WTC11 (cell line): ENCODE measurements at regions not wholly inside any gene's neighbourhood (a gene's known extent, or its start where the extent isn't known, plus 50 kb on each side); places are given as distances from the start of the nearest gene placed in this dataset.

ENCODE experiments used
- ATAC-seq: fragments of 200-7000 bp; cut with Tn5 transposase; 2 replicates; pipeline ENCODE4 v1.10.0; 2021; ENCODE audit warnings: mild to moderate bottlenecking, moderate library complexity
- CTCF ChIA-PET: fragments of 300-600 bp; sonication (Branson Sonifier 250); formaldehyde crosslinking; loops from one replicate; lab custom pipeline; 2021; ENCODE audit warnings: antibody characterized with exemption; lab: Charles Lee
- POLR2A ChIA-PET: fragments of 350-600 bp; sonication (Branson Sonifier 250); formaldehyde crosslinking; loops from one replicate; lab custom pipeline; 2021; ENCODE audit warnings: antibody characterized with exemption; lab: Charles Lee
- DNase-seq: peaks from one replicate; pipeline ENCODE4 v3.0.0; 2021; ENCODE audit warnings: low spot score
- H3K27ac Mint-ChIP-seq: 2 replicates; pipeline ENCODE4 v1.8.0; 2021; ENCODE audit warnings: mixed read lengths
- H3K27me3 Mint-ChIP-seq: 2 replicates; pipeline ENCODE4 v1.8.0; 2021; ENCODE audit warnings: low read depth, mild to moderate bottlenecking, moderate library complexity, mixed read lengths
- H3K36me3 Mint-ChIP-seq: 2 replicates; pipeline ENCODE4 v1.8.0; 2021; ENCODE audit warnings: mixed read lengths
- H3K4me1 Mint-ChIP-seq: 2 replicates; pipeline ENCODE4 v1.8.0; 2022; ENCODE audit warnings: mixed read lengths
- H3K4me3 Mint-ChIP-seq: 2 replicates; pipeline ENCODE4 v1.8.0; 2021; ENCODE audit warnings: mild to moderate bottlenecking, moderate library complexity, mixed read lengths
- H3K9me3 Mint-ChIP-seq: 2 replicates; pipeline ENCODE4 v1.8.0; 2021; ENCODE audit warnings: mixed read lengths
- ARID4B ChIP-seq: sonication (generic); formaldehyde crosslinking; IDR thresholded peaks from 2 replicates; pipeline ENCODE4 v1.8.0; 2023; ENCODE audit warnings: missing genetic modification reagents, mild to moderate bottlenecking, borderline replicate concordance
- ATF3 ChIP-seq: sonication (generic); formaldehyde crosslinking; conservative IDR thresholded peaks from 2 replicates; pipeline ENCODE4 v1.8.1; 2022; ENCODE audit warnings: mild to moderate bottlenecking, missing genetic modification reagents
- CREB1 ChIP-seq: sonication (generic); formaldehyde crosslinking; IDR thresholded peaks from 2 replicates; pipeline ENCODE4 v1.8.0; 2023; ENCODE audit warnings: mild to moderate bottlenecking, missing genetic modification reagents
- CREM ChIP-seq: sonication (generic); formaldehyde crosslinking; IDR thresholded peaks from 2 replicates; pipeline ENCODE4 v1.8.1; 2022; ENCODE audit warnings: mild to moderate bottlenecking, missing genetic modification reagents, moderate library complexity
- GABPB1 ChIP-seq: sonication (generic); formaldehyde crosslinking; IDR thresholded peaks from 2 replicates; pipeline ENCODE4 v1.8.1; 2023; ENCODE audit warnings: mild to moderate bottlenecking, missing genetic modification reagents
- IRF2 ChIP-seq: sonication (generic); formaldehyde crosslinking; IDR thresholded peaks from 2 replicates; pipeline ENCODE4 v1.8.0; 2022; ENCODE audit warnings: low read depth, missing genetic modification reagents, borderline replicate concordance
- NFATC4 ChIP-seq: fragments of 250-450 bp; sonication (Bioruptor Pico); IDR thresholded peaks from 2 replicates; pipeline ENCODE4 v1.9.0; 2021; ENCODE audit warnings: mild to moderate bottlenecking
- NFE2L1 ChIP-seq: sonication (generic); formaldehyde crosslinking; IDR thresholded peaks from 2 replicates; pipeline ENCODE4 v1.8.1; 2023; ENCODE audit warnings: missing genetic modification reagents
- NFYB ChIP-seq: sonication (generic); formaldehyde crosslinking; conservative IDR thresholded peaks from 2 replicates; pipeline ENCODE4 v1.8.0; 2022; ENCODE audit warnings: low read depth, missing genetic modification reagents
- NR2C2 ChIP-seq: sonication (generic); formaldehyde crosslinking; IDR thresholded peaks from 2 replicates; pipeline ENCODE4 v1.8.0; 2022; ENCODE audit warnings: mild to moderate bottlenecking, missing genetic modification reagents
- NR3C1 ChIP-seq: sonication (generic); formaldehyde crosslinking; conservative IDR thresholded peaks from 2 replicates; pipeline ENCODE4 v1.8.1; 2023; ENCODE audit warnings: low read depth, mild to moderate bottlenecking, missing genetic modification reagents
- SOX15 ChIP-seq: fragments of 250-450 bp; sonication (Bioruptor Pico); IDR thresholded peaks from 2 replicates; pipeline ENCODE4 v1.9.0; 2021; ENCODE audit warnings: mild to moderate bottlenecking
- TCF7 ChIP-seq: sonication (generic); formaldehyde crosslinking; IDR thresholded peaks from 2 replicates; pipeline ENCODE4 v1.8.0; 2022; ENCODE audit warnings: mild to moderate bottlenecking, low read depth, missing genetic modification reagents, moderate library complexity
- TEAD1 ChIP-seq: sonication (generic); formaldehyde crosslinking; IDR thresholded peaks from 2 replicates; pipeline ENCODE4 v1.8.0; 2022; ENCODE audit warnings: mild to moderate bottlenecking, missing genetic modification reagents
- TEAD4 ChIP-seq: sonication (generic); formaldehyde crosslinking; IDR thresholded peaks from 2 replicates; pipeline ENCODE4 v1.8.0; 2022; ENCODE audit warnings: mild to moderate bottlenecking, missing genetic modification reagents
- ZNF317 ChIP-seq: sonication (generic); formaldehyde crosslinking; IDR thresholded peaks from 2 replicates; pipeline ENCODE4 v1.8.1; 2023; ENCODE audit warnings: low read depth, mild to moderate bottlenecking, moderate library complexity, missing genetic modification reagents, borderline replicate concordance
- ZNF396 ChIP-seq: fragments of 250-450 bp; sonication (Bioruptor Pico); IDR thresholded peaks from 2 replicates; pipeline ENCODE4 v1.8.0; 2021; ENCODE audit warnings: mild to moderate bottlenecking, moderate library complexity, borderline replicate concordance
- ZNF423 ChIP-seq: fragments of 250-450 bp; sonication (Bioruptor Pico); IDR thresholded peaks from 2 replicates; pipeline ENCODE4 v2.1.2; 2022; ENCODE audit warnings: mild to moderate bottlenecking, moderate library complexity
- ZNF532 ChIP-seq: fragments of 250-450 bp; sonication (Bioruptor Pico); IDR thresholded peaks from 2 replicates; pipeline ENCODE4 v1.9.0; 2021; ENCODE audit warnings: mild to moderate bottlenecking, borderline replicate concordance
- ZNF671 ChIP-seq: fragments of 250-450 bp; sonication (Bioruptor Pico); IDR thresholded peaks from 2 replicates; pipeline ENCODE4 v1.8.0; 2021; ENCODE audit warnings: mild to moderate bottlenecking
- TF ChIP-seq, protein P1 (sequence below): sonication (generic); formaldehyde crosslinking; IDR thresholded peaks from 2 replicates; pipeline ENCODE4 v1.8.1; 2022; ENCODE audit warnings: mild to moderate bottlenecking, missing genetic modification reagents, moderate library complexity, borderline replicate concordance
- TF ChIP-seq, protein P2 (sequence below): sonication (generic); formaldehyde crosslinking; IDR thresholded peaks from 2 replicates; pipeline ENCODE4 v1.8.0; 2023; ENCODE audit warnings: missing genetic modification reagents
- TF ChIP-seq, protein P3 (sequence below): sonication (generic); formaldehyde crosslinking; IDR thresholded peaks from 2 replicates; pipeline ENCODE4 v1.8.0; 2022; ENCODE audit warnings: mild to moderate bottlenecking, missing genetic modification reagents

DNA sequence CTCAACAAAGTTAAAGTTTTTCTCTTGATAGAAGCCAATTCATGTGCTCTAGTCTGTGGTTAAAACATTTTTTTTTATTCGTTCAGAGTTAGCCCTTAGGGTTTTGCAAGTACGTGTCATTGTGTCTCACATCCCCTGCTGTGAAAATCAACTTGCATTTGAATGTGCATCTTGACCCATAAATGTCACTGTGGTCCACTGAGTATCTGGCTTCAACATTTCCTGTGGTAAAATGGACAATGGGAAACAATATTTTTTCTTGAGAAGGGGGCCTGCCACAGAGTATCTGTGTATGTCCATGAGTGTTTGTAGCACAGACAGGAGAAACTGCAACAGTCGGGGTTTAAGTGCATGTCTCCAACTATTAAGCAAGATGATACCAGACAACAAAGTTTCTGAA, 554.8 kb upstream of the TENM3 start:
- POLR2A ChIA-PET = no interaction called here
- H3K27ac Mint-ChIP-seq = no peak overlapping the region; the same call in 1 of the 2 replicates
- no peak; the same call in 1 of the 2 replicates for ATAC-seq

GRCh38 chr4:181688872-181689271, 554.3 kb upstream of the TENM3 start:
- POLR2A ChIA-PET = no interaction called here
- Mint-ChIP-seq H3K27me3 (no peaks in the 10 kb centered on the region), H3K9me3 (no peaks in the 10 kb centered on the region; the same call in 1 of the 2 replicates), H3K4me3 (no peak overlapping the region), H3K27ac (no peak overlapping the region), H3K4me1 (peaks cover 41% of the 10 kb centered on the region), H3K36me3 (0 out of 2 replicates have a peak, but pooled peaks cover 2% of the 10 kb centered on the region)
- TF ChIP-seq, protein P1, sequence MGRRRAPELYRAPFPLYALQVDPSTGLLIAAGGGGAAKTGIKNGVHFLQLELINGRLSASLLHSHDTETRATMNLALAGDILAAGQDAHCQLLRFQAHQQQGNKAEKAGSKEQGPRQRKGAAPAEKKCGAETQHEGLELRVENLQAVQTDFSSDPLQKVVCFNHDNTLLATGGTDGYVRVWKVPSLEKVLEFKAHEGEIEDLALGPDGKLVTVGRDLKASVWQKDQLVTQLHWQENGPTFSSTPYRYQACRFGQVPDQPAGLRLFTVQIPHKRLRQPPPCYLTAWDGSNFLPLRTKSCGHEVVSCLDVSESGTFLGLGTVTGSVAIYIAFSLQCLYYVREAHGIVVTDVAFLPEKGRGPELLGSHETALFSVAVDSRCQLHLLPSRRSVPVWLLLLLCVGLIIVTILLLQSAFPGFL (CRISPR knock-in tag) = no peak
- TF ChIP-seq, protein P2, sequence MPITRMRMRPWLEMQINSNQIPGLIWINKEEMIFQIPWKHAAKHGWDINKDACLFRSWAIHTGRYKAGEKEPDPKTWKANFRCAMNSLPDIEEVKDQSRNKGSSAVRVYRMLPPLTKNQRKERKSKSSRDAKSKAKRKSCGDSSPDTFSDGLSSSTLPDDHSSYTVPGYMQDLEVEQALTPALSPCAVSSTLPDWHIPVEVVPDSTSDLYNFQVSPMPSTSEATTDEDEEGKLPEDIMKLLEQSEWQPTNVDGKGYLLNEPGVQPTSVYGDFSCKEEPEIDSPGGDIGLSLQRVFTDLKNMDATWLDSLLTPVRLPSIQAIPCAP = no peak
- TF ChIP-seq ZNF396 (CRISPR knock-in tag) = no peak
- TF ChIP-seq, protein P3, sequence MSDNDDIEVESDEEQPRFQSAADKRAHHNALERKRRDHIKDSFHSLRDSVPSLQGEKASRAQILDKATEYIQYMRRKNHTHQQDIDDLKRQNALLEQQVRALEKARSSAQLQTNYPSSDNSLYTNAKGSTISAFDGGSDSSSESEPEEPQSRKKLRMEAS (CRISPR knock-in tag) = no peak
- TF ChIP-seq NFATC4 = no peak
- TF ChIP-seq ATF3 (CRISPR knock-in tag) = no peak
- TF ChIP-seq TEAD1 (CRISPR knock-in tag) = no peak
- no peak for TF ChIP-seq NFE2L1
- TF ChIP-seq NFYB (CRISPR knock-in tag) = no peak
- no peak for TF ChIP-seq SOX15 (CRISPR knock-in tag)
- no peak for TF ChIP-seq NR3C1 (CRISPR knock-in tag)
- no peak for TF ChIP-seq CREM (CRISPR knock-in tag)
- no peak for TF ChIP-seq ZNF532 (CRISPR knock-in tag)
- no peak for TF ChIP-seq CREB1 (CRISPR knock-in tag)
- TF ChIP-seq ZNF317 (CRISPR knock-in tag) = no peak
- TF ChIP-seq ARID4B (CRISPR knock-in tag) = no peak
- TF ChIP-seq GABPB1 = no peak
- TF ChIP-seq ZNF423 (CRISPR knock-in tag) = no peak
- CTCF ChIA-PET = no interaction called here
- no peak for DNase-seq
- ATAC-seq = no peak

More for the DNA sequence above, 554.8 kb upstream of the TENM3 start:
- TF ChIP-seq ZNF317 (CRISPR knock-in tag) (no peak), NR2C2 (CRISPR knock-in tag) (no peak), ZNF671 (no peak), TCF7 (CRISPR knock-in tag) (no peak), TEAD4 (no peak), IRF2 (no peak), TEAD1 (CRISPR knock-in tag) (no peak)
- TF ChIP-seq, protein P2 = no peak
- Mint-ChIP-seq H3K4me3 (peak overlapping the region; percentile 2; the same call in 1 of the 2 replicates), H3K9me3 (no peaks in the 10 kb centered on the region; the same call in 1 of the 2 replicates), H3K4me1 (peaks cover 38% of the 10 kb centered on the region), H3K36me3 (0 out of 2 replicates have a peak, but pooled peaks cover 2% of the 10 kb centered on the region), H3K27me3 (no peaks in the 10 kb centered on the region)
- CTCF ChIA-PET = no interaction called here
- DNase-seq = no peak
